SKM-1 (cell line): ENCODE measurements at regions not wholly inside any gene's neighbourhood (a gene's known extent, or its start where the extent isn't known, plus 50 kb on each side); places are given as distances from the start of the nearest gene placed in this dataset.
A peak's percentile ranks its signal among the peaks of the same experiment; 100 is the strongest.

Source experiments
- DNase-seq: peaks from one replicate; lab custom pipeline; 2025; ENCODE audit not compliant: unreplicated experiment; lab: John Stamatoyannopoulos, UW

GRCh38 chr2:105573910-105574655, 170.6 kb upstream of the NCK2 start:
- DNase-seq = no peak

- DNase-seq = no peak
These were observed 171.2 kb upstream of the NCK2 start for GRCh38 chr2:105573490-105573889.

GRCh38 chr2:105571445-105571987, 172.7 kb upstream of the FHL2 start:
- DNase-seq = peak; percentile 42

- no peak for DNase-seq
These were observed 171.9 kb upstream of the FHL2 start for GRCh38 chr2:105570757-105571156.

DNA sequence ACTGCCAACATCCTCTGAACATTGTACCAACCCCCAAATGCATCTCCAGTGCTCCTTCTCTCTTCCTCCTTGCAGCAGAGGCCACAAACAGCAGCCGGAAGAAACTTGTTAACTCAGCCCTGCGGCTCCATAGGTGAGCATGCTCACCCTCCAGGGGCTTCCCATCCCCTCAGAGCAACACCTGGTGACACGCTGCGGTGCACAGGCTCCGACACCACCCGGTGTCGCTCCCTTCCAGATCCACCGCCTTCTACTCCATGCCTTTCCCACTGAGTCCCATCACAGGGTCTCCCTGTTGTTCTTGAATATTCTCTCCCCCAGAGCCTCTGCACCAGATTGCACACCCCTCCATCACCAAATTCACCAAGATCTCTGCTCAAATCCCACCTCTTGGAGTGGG, 171.5 kb upstream of the FHL2 start:
- DNase-seq = no peak

DNA sequence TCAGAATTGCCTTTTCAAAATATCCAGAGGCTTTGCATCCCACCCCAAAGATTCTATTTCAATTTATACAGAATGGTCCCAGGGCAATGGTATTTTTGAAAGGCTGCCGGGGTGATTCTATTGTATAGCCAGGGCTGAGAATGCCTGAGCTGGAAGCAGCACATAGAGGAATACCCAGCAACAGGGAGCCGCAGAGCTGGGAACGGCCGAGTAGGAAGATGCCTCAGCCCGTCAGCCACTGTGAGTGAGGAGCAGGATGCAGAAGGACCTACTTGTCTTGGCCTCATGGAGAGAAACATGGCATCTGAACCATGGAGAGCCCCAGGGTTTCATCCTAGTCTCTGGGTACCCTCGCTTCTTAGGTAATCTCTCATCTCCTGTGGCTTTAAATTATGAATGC, 170.8 kb upstream of the FHL2 start:
- DNase-seq = no peak

DNA sequence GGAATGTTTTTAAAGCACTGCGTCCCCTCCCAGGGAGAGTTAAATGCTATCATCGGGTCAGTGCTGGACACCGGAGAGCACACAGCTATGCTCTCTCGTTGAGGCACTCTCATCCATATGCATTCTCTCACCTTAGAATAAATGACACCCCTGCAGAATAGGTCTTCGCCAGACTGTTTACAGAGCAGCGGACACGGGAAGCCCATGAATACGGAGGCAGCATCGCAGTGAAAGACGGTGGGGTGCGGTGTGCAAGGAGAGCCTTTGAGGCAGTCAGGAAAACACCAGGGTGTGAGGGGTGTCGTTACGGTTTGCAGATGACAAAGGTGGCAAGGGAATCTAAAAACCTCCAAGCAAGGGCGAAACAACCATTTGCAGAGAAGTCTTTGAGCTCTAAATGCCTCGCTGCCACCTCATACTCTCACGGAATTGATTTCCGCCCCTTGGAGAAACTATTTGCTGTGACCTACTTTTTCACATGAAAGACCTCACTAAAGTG, 169.2 kb upstream of the FHL2 start:
- no peak for DNase-seq

GRCh38 chr2:105563000-105563719, 164.3 kb upstream of the FHL2 start:
- no peak for DNase-seq

DNA sequence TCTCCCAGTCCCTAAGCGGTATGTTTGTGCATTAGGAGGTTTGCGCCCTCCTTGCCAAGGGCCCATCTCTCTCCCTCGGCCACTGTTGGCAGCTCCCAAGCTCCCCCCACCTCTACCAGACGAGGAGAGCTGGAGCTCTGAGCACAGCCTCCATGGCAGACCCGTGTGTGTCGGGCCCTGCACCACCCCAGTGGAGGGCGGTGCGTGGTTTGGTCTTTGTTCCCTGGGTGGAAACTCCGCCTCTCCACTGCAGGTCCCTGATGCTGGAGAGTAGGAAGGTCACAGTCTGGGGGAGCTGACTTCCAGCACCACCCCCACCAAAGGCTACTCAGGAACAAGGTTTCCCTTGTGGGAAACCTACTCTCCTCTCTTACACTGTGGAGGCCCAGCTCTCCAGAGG, 162.6 kb upstream of the FHL2 start:
- no peak for DNase-seq

GRCh38 chr2:105560157-105560556, 161.3 kb upstream of the FHL2 start:
- DNase-seq = no peak

DNA sequence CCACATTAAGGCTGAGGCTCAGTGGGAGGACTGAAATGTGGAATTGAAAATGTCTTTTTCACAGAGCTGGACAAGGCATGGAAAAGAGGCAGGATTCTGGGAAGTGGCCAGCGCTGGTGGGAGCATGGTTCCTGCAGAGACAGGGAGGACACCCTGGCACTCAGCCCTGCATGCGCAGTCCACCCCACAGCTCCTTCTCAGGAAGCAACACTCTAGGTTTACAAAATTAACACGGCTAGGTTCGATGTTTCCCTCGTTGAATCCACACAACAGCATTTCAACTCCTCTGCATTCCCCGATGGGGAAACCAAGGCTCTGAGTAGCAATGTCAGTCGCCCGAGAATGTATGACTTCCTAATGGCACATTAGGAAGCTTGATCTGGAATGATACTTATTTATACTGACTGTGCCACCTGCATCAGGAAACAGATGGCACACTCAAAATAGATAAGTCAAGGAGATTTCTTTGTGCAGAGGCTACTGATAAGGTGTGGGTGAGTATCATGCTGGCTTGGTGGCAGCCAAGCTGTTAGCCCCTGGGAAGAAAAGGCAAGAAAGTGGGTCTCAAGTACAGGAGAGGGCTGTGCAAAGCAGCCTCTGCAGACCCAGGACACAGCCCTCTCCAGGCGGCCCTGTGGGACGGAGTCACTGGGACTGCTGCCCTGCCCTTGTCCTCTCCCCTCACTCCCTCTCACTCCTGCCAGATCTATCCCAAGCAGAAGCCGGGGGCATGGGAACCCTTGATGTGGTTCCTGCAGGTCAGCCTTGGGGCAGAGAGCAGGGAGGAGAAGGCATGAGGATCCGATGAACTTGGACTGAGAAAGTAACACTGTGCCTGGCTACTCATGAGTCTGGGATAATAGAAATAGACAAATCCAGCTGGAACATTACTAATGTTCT, 158.4 kb upstream of the FHL2 start:
- no peak for DNase-seq

GRCh38 chr2:105556366-105556765, 157.5 kb upstream of the FHL2 start:
- no peak for DNase-seq

DNA sequence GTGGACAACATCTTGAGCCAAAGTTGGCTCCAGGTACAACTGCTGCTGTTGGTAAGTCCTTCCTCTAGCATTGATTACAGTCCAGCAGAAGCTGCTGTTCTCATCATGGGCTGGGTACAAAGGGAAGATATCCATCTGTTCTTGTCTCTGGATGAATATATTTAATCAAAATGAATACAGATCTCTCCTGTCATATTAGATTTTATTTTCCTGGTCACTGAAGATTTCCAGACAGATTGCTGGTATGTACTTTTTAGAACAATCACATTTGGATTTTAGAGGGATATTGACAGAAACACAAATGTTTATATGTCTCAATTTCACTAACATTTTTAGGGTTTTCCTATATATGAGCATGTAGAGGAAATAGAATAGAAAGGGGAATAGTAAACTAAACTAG, 155.4 kb upstream of the FHL2 start:
- no peak for DNase-seq

GRCh38 chr2:105553538-105554196, 154.8 kb upstream of the FHL2 start:
- DNase-seq = no peak

DNA sequence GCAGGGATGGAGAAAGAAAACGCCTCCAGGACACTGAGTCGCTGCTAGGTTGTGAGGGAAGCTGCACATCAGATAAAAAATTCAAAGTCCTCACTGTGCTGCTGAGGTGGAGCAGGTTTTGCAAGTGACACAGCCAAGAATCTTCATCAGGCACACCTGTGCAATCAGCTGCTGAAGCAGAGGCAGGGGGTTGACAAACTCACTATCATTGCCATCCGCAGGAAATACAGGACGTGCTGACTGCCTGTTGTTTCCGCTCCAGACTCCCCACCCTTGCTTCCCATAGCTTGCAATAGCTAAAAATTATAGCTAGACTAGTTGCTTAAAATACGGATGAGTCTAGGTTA, 147.8 kb upstream of the FHL2 start:
- no peak for DNase-seq

DNA sequence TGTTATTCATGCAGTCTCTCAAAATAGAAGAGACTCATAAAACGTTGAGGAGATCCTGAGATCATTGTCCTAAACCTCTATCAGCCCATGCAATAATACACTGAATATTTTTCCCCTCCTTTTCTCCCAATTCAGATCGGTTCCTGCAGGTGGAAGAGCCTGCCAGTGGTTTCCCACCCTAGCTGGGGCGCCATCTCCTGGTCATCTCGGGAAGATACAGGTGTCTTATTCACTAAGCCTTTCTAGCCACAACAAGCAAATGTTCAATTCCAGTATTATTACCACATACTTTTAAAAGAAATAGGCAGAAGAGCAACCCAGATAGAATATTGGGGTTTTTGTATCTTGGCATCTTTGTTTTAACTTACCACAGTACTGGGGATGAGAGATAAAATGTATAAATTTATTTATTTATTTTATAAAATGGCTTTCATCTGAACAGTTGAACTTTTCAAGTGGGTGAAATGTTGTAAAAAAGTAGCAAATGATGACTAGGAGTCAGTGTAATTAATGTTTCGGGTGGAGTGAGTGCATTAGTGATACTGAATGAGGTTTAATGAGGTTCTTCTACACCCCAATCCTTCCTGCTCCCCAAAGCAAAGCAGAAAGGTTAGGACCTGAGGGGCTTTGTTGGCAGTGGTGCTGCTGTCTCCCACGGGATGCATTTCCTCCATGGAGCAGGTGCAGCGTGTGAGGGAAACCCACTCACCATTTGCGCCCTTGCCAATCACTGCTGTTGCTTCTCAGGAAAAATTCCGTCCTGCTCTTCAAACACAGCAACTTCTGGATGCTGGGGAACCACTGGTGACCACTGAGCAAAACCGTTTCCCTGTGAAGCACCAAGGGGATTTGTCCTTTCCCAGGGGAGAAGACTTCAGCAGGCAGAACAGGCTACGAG, 147.1 kb upstream of the FHL2 start:
- DNase-seq = peak; percentile 49

GRCh38 chr2:105544591-105545377, 145.9 kb upstream of the FHL2 start:
- no peak for DNase-seq

DNA sequence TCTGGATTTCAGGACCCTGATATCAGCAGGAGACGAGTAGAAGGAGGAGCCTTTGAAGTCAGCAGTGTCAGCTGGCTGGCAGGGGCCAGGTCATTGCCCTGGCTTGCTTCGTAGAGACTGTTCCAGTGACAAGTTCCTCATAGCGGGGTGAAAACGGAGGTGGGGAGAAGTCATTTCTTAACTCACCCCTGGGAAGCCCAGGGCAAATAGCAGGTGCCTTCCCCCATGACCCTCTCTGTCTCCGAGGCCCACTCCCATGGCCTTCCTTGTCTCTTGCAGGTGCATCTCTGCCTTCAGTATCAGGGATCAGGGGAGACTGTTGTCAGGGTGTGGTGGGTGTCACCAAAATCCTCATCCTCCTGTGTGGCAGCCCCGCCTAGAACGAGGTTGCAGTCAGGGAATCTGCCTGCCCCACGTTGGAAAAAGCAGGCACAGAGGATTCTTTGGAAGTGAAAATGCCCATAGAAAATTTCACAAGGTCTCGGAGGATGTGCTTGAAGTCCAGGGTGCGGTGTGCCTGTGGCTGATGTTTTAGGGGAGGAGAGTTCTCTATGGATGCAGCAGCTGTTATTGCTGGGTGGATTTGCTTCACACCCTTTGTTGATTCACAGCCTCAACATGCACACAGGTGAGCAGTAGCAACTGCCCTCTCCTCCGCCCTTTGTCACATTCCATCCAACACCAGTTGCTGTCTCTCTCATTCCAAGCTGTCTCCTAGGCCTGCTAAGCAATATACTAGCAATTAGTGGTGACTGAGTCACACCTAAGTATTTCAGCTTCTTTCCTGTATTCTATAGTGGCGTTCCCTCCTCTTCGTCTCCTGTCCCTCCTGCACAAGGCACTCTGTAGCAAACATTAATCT, 142.6 kb upstream of the FHL2 start:
- no peak for DNase-seq
